Mesenchymal stem cell (in vitro differentiated cells and primary cell): ENCODE measurements at regions not wholly inside any gene's neighbourhood (a gene's known extent, or its start where the extent isn't known, plus 50 kb on each side); places are given as distances from the start of the nearest gene placed in this dataset.
"Not testable (repeated sequence)": the region's sequence is repeated elsewhere in the genome, so short reads cannot be mapped to it uniquely, and the experiment has no call there.

Experiments
- DNase-seq: peaks from one replicate; pipeline ENCODE4 v3.0.0-alpha.2; 2013
- H2AFZ ChIP-seq: one replicate; pipeline ENCODE4 v1.6.1; 2013; ENCODE audit warnings: low read depth, mild to moderate bottlenecking, control low read depth, inconsistent platforms, low read length, moderate library complexity
- H2AK5ac ChIP-seq: 2 replicates; pipeline ENCODE4 v1.6.1; 2013; ENCODE audit warnings: low read length, moderate library complexity, mild to moderate bottlenecking, inconsistent platforms; ENCODE audit not compliant: severe bottlenecking
- H2BK120ac ChIP-seq: one replicate; pipeline ENCODE4 v1.6.1; 2013; ENCODE audit warnings: low read depth, mild to moderate bottlenecking, inconsistent platforms, low read length, moderate library complexity
- H2BK12ac ChIP-seq, 2 experiments: one replicate each; pipeline ENCODE4 v1.6.1; 2013; ENCODE audit warnings: inconsistent platforms in 2 of 2, low read length in 2 of 2, mild to moderate bottlenecking in 2 of 2, moderate library complexity in 2 of 2, control low read depth in 1 of 2
- H2BK15ac ChIP-seq: one replicate; pipeline ENCODE4 v1.6.1; 2013; ENCODE audit warnings: mild to moderate bottlenecking, low read depth, inconsistent platforms; ENCODE audit not compliant: poor library complexity, severe bottlenecking
- H2BK5ac ChIP-seq: 2 replicates; pipeline ENCODE4 v1.6.1; 2013; ENCODE audit warnings: low read depth, mild to moderate bottlenecking, low read length, control low read depth, inconsistent platforms; ENCODE audit not compliant: poor library complexity, severe bottlenecking
- H3K14ac ChIP-seq, 2 experiments: one replicate each; pipeline ENCODE4 v1.6.1; 2013; ENCODE audit warnings: inconsistent platforms in 2 of 2, low read length in 2 of 2, control low read depth in 1 of 2, mild to moderate bottlenecking in 1 of 2, moderate library complexity in 1 of 2
- H3K18ac ChIP-seq, 2 experiments: one replicate each; pipeline ENCODE4 v1.6.1; 2013; ENCODE audit warnings: inconsistent platforms in 2 of 2, low read length in 2 of 2, control low read depth in 1 of 2, low read depth in 1 of 2, mild to moderate bottlenecking in 1 of 2
- H3K23ac ChIP-seq, 2 experiments: one replicate each; pipeline ENCODE4 v1.6.1; 2013; ENCODE audit warnings: inconsistent platforms in 2 of 2, low read length in 2 of 2, mild to moderate bottlenecking in 2 of 2, moderate library complexity in 2 of 2, control low read depth in 1 of 2
- H3K27ac ChIP-seq: 2 replicates; pipeline ENCODE4 v1.5.1; 2013; ENCODE audit warnings: mild to moderate bottlenecking, moderate library complexity, low read length, control low read depth, inconsistent platforms; ENCODE audit not compliant: poor library complexity, severe bottlenecking
- H3K27me3 ChIP-seq, 2 experiments: 2 replicates each; pipeline versions ENCODE4 v1.6.1 to v1.7.0; 2013; ENCODE audit warnings: low read length in 2 of 2, mild to moderate bottlenecking in 2 of 2, moderate library complexity in 2 of 2, control low read depth in 1 of 2, inconsistent platforms in 1 of 2; ENCODE audit not compliant: control insufficient read depth in 1 of 2, insufficient read depth in 1 of 2
- H3K36me3 ChIP-seq, 2 experiments: 2 replicates each; pipeline versions ENCODE4 v1.6.1 to v1.7.0; 2013; ENCODE audit warnings: low read length in 2 of 2, control low read depth in 1 of 2, inconsistent platforms in 1 of 2, low read depth in 1 of 2, mild to moderate bottlenecking in 1 of 2; ENCODE audit not compliant: insufficient read depth in 2 of 2, control insufficient read depth in 1 of 2
- H3K4ac ChIP-seq, 2 experiments: one replicate each; pipeline ENCODE4 v1.6.1; 2013; ENCODE audit warnings: inconsistent platforms in 2 of 2, low read length in 2 of 2, mild to moderate bottlenecking in 2 of 2, moderate library complexity in 2 of 2, control low read depth in 1 of 2, low read depth in 1 of 2
- H3K4me1 ChIP-seq: 2 replicates; pipeline ENCODE4 v1.6.1; 2013; ENCODE audit warnings: low read depth, low read length, control low read depth; ENCODE audit not compliant: control insufficient read depth, insufficient read depth
- H3K4me2 ChIP-seq: 2 replicates; pipeline ENCODE4 v1.6.1; 2013; ENCODE audit warnings: low read length, mild to moderate bottlenecking, inconsistent platforms; ENCODE audit not compliant: poor library complexity, severe bottlenecking
- H3K4me3 ChIP-seq, 2 experiments: 2 replicates each; pipeline versions ENCODE4 v1.5.1 to v1.7.0; 2013; ENCODE audit warnings: low read length in 2 of 2, mild to moderate bottlenecking in 2 of 2, control low read depth in 1 of 2, low read depth in 1 of 2; ENCODE audit not compliant: insufficient read depth in 1 of 2
- H3K79me1 ChIP-seq: replicated peaks from 2 replicates; pipeline ENCODE4 v1.6.1; 2013; ENCODE audit warnings: mild to moderate bottlenecking, control low read depth, low read length, inconsistent platforms; ENCODE audit not compliant: poor library complexity, severe bottlenecking
- H3K9ac ChIP-seq: 2 replicates; pipeline ENCODE4 v1.7.0; 2013; ENCODE audit warnings: mild to moderate bottlenecking, low read length, moderate library complexity
- H3K9me3 ChIP-seq: 2 replicates; pipeline ENCODE4 v1.7.0; 2013; ENCODE audit warnings: mild to moderate bottlenecking, low read length; ENCODE audit not compliant: control insufficient read depth
- H4K8ac ChIP-seq: one replicate; pipeline ENCODE4 v1.6.1; 2013; ENCODE audit warnings: inconsistent platforms, mild to moderate bottlenecking, low read length, moderate library complexity
- H4K91ac ChIP-seq: one replicate; pipeline ENCODE4 v1.6.1; 2013; ENCODE audit warnings: mild to moderate bottlenecking, low read length, inconsistent platforms
- WGBS: methylation state at CpG from one replicate; pipeline ENCODE4 v1.1.7; 2013; ENCODE audit warnings: mixed read lengths; 5-methylcytosine and 5-hydroxymethylcytosine counted together

DNA sequence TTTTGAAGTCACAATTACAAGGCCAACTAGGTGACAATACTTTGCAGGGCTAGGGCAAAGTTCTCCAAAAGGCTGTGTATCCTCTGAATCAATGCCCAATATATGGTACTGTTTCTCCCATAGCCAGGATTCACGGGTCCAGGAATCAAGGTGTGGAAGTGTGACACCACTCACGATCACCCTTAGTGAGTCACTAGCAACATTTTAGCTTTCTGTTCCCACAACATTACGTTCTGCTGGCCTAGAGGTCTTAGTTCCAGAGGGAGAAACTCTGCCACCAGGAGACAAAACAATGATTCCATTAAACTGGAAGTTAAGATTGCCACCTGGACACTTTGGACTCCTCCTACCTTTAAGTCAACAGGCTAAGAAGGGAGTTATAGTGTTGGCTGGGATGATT lies 88.5 kb upstream of the RANBP6 start:
- WGBS = 82% methylated on average over 3 of the region's 3 CpGs
- not testable (repeated sequence) for H3K4me2 ChIP-seq, H2AFZ ChIP-seq, H2AK5ac ChIP-seq, H2BK12ac ChIP-seq, H3K4me1 ChIP-seq, H4K8ac ChIP-seq, H2BK120ac ChIP-seq, H2BK5ac ChIP-seq, H3K4me3 ChIP-seq, H3K14ac ChIP-seq, H3K23ac ChIP-seq, H3K9ac ChIP-seq, H3K27ac ChIP-seq, H3K9me3 ChIP-seq, H3K79me1 ChIP-seq, H3K36me3 ChIP-seq, H4K91ac ChIP-seq, H3K18ac ChIP-seq, DNase-seq, H3K4ac ChIP-seq, H3K27me3 ChIP-seq, H2BK15ac ChIP-seq

DNA sequence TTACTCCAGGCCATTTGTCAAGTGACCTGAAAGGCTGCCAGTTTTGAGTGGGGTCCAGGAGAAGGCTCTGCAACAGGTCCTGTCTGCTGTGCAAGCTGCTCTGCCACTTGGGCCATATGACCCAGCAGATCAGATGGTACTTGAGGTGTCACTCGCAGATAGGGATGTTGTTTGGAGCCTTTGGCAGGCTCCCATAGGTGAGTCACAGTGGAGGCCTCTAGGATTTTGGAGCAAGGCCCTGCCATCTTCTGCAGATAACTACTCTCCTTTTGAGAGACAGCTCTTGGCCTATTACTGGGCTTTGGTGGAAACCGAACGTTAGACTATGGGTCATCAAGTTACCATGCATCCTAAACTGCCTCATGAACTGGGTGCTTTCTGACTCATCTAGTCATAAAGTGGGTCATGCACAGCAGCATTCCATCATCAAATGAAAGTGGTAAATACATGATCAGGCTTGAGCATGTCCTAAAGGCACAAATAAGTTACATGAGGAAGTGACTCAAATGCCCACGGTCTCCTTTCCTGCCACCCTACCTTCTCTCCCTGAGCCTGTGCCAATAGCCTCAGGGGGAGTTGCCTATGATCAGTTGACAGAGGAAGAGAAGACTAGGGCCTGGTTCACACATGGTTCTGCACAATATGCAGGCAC lies 87.0 kb upstream of the RANBP6 start:
- H2BK120ac ChIP-seq, H3K4me2 ChIP-seq, H3K4ac ChIP-seq, H3K4me3 ChIP-seq, H2BK5ac ChIP-seq, H3K9ac ChIP-seq, H3K79me1 ChIP-seq, H2AFZ ChIP-seq, H3K36me3 ChIP-seq, H3K27me3 ChIP-seq, H2BK15ac ChIP-seq, H2BK12ac ChIP-seq, H3K4me1 ChIP-seq, H4K91ac ChIP-seq, H2AK5ac ChIP-seq, H3K14ac ChIP-seq, H3K9me3 ChIP-seq, H3K18ac ChIP-seq, H4K8ac ChIP-seq, H3K23ac ChIP-seq, H3K27ac ChIP-seq, DNase-seq: not testable (repeated sequence)
- 82% methylated on average over 4 of the region's 4 CpGs for WGBS

DNA sequence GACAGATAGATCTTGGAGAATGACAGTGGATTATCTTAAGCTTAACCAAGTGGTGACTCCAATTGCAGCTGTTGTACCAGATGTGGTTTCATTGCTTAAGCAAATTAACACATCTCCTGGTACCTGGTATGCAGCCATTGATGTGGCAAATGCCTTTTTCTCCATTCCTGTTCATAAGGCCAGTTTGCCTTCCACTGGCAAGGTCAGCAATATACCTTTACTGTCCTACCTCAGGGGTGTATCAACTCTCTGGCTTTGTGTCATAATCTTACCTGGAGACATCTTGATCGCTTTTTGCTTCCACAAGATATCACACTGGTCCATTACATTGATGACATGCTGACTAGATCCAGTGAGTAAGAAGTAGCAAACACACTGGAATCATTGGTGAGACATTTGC lies 86.3 kb upstream of the RANBP6 start:
- WGBS = 63% methylated on average over 1 of the region's 1 CpG
- H2AFZ ChIP-seq, H2BK15ac ChIP-seq: not testable (repeated sequence)

DNA sequence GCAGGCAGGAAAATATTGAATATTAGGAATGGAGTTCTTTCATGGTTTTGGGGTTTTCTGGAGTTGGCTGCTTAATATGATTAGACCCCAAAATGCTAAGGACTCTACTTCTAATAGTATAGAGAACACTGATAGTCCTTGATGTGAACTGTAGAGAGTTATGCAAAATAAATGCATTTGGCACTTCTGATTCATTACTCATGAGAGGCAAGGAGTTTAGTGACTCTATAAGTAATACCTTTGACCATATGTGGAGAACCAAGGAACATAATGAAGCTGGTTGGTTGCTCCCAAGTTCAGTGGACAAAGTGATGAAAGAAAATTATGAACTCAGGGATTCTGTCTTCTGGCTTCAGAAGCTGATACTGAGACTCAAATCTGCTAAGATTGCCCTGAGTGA lies 83.9 kb upstream of the RANBP6 start:
- not testable (repeated sequence) for DNase-seq, H2AK5ac ChIP-seq, H2BK12ac ChIP-seq, H3K36me3 ChIP-seq, H2BK120ac ChIP-seq, H4K91ac ChIP-seq, H3K4me3 ChIP-seq, H4K8ac ChIP-seq, H3K23ac ChIP-seq, H3K4me1 ChIP-seq, H2BK5ac ChIP-seq, H3K9me3 ChIP-seq, H3K27ac ChIP-seq, H3K27me3 ChIP-seq, H3K4ac ChIP-seq, H2BK15ac ChIP-seq, H3K14ac ChIP-seq, H3K9ac ChIP-seq, H3K4me2 ChIP-seq, H3K79me1 ChIP-seq, H2AFZ ChIP-seq, H3K18ac ChIP-seq

More for the DNA sequence above, 86.3 kb upstream of the RANBP6 start:
- H3K14ac ChIP-seq, H3K79me1 ChIP-seq, H3K9ac ChIP-seq, H3K4me3 ChIP-seq, H3K27ac ChIP-seq, H3K4me1 ChIP-seq, H3K23ac ChIP-seq, H2BK120ac ChIP-seq, H4K91ac ChIP-seq, H3K36me3 ChIP-seq, H2AK5ac ChIP-seq, H2BK5ac ChIP-seq, H2BK12ac ChIP-seq, DNase-seq, H3K4ac ChIP-seq, H3K27me3 ChIP-seq, H3K18ac ChIP-seq, H3K4me2 ChIP-seq, H4K8ac ChIP-seq, H3K9me3 ChIP-seq: not testable (repeated sequence)
